Ascending aorta (tissue), 2 donors: ENCODE measurements at regions not wholly inside any gene's neighbourhood (a gene's known extent, or its start where the extent isn't known, plus 50 kb on each side); places are given as distances from the start of the nearest gene placed in this dataset.

Experiments used
- DNase-seq, 2 donors: peaks; one replicate each; pipeline ENCODE4 v3.0.0-alpha.2; 2019; ENCODE audit warnings: low spot score in 2 of 2
- H3K27ac ChIP-seq, 2 donors: fragments of 200-600 bp; sonication (generic); one replicate each; pipeline ENCODE4 v1.5.1; 2016 to 2017; ENCODE audit warnings: mild to moderate bottlenecking in 1 of 2
- H3K27me3 ChIP-seq: fragments of 200-600 bp; sonication (generic); one replicate; pipeline ENCODE4 v1.5.1; 2017
- H3K36me3 ChIP-seq, 2 donors: fragments of 200-600 bp; sonication (generic); one replicate each; pipeline ENCODE4 v1.5.1; 2016
- H3K4me1 ChIP-seq, 2 donors: fragments of 200-600 bp; sonication (generic); one replicate each; pipeline ENCODE4 v1.5.1; 2016 to 2017; ENCODE audit warnings: mild to moderate bottlenecking in 1 of 2
- H3K4me3 ChIP-seq, 2 donors: fragments of 200-600 bp; sonication (generic); one replicate each; pipeline ENCODE4 v1.5.1; 2016 to 2017; ENCODE audit warnings: mild to moderate bottlenecking in 1 of 2
- H3K9me3 ChIP-seq, 2 donors: fragments of 200-600 bp; sonication (generic); one replicate each; pipeline ENCODE4 v1.5.1; 2016
- CTCF ChIP-seq, 3 experiments: fragments of 200-600 bp in 2 of 3; fragments of 450-650 bp in 1 of 3; sonication (generic) in 2 of 3; IDR thresholded peaks; one replicate each; pipeline ENCODE4 v1.5.1; 2016 to 2019; ENCODE audit warnings: antibody characterized with exemption in 3 of 3, mild to moderate bottlenecking in 1 of 3, moderate library complexity in 1 of 3
- intact Hi-C: fragments of 100-400 bp; cut with DNase I; formaldehyde crosslinking; loops from one replicate; pipeline ENCODE4 v1.15.1; 2023

DNA sequence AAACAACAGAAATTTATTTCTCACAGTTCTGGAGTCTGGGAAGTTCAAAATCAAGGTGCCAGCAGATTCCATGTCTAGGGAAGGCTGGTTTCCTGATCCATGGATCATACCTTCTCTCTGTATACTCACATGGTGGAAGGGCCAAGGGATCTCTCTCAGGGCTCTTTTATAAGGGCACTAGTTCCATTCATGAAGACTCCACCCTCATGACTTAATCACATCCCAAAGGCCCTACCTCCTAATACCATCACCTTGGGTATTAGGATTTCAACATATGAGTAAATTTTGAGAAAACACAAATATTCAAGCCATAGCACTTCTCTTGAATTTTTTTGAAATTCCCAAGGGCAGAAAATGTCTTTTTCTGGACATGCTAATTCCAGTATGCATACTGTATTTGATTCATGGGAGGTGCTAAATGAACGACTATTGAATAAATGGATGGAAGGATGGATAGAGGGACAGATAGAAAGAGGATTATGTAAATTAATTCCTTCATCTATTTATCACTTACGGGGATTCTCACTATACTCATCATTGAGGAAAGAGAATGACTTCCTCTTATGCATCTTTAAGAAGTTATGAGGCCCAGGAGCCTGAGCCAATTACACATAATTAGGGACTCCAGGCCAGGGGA lies 182.8 kb downstream of the NRIP1 start:
- Histone ChIP-seq H3K27me3 (no peaks in the 10 kb centered on the region), H3K36me3 (no peaks in the 10 kb centered on the region), H3K27ac (no peak overlapping the region), H3K9me3 (no peaks in the 10 kb centered on the region), H3K4me3 (no peak overlapping the region), H3K4me1 (no peaks in the 10 kb centered on the region)
- TF ChIP-seq CTCF (IDR thresholded peaks at IDR 0.05): no peak
- intact Hi-C loops: no loop called here
- DNase-seq: no peak

GRCh38 chr21:14880922-14881321 lies 183.9 kb downstream of the NRIP1 start:
- Histone ChIP-seq H3K4me1 (no peaks in the 10 kb centered on the region), H3K27me3 (no peaks in the 10 kb centered on the region), H3K9me3 (no peaks in the 10 kb centered on the region), H3K4me3 (no peak overlapping the region), H3K36me3 (no peaks in the 10 kb centered on the region), H3K27ac (no peak overlapping the region)
- intact Hi-C loops: no loop called here
- TF ChIP-seq CTCF (IDR thresholded peaks at IDR 0.05): no peak
- DNase-seq: no peak

- no peaks in the 10 kb centered on the region for H3K9me3 ChIP-seq
- no peaks in the 10 kb centered on the region for H3K27me3 ChIP-seq
- no peak overlapping the region for H3K4me3 ChIP-seq
- H3K4me1 ChIP-seq: no peaks in the 10 kb centered on the region
- intact Hi-C loops: no loop called here
- no peak for DNase-seq
- no peak overlapping the region for H3K27ac ChIP-seq
- H3K36me3 ChIP-seq: no peaks in the 10 kb centered on the region
- no peak for TF ChIP-seq CTCF (IDR thresholded peaks at IDR 0.05)
Observed at GRCh38 chr21:14879458-14879857, 185.3 kb downstream of the NRIP1 start.

GRCh38 chr21:14878971-14879370 lies 185.8 kb downstream of the NRIP1 start:
- no peak for TF ChIP-seq CTCF (IDR thresholded peaks at IDR 0.05)
- no peak overlapping the region for H3K4me3 ChIP-seq
- no peak for DNase-seq
- intact Hi-C loops: no loop called here
- H3K36me3 ChIP-seq: no peaks in the 10 kb centered on the region
- H3K9me3 ChIP-seq: no peaks in the 10 kb centered on the region
- no peaks in the 10 kb centered on the region for H3K27me3 ChIP-seq
- no peaks in the 10 kb centered on the region for H3K4me1 ChIP-seq
- H3K27ac ChIP-seq: no peak overlapping the region

GRCh38 chr21:14877581-14878228 lies 187.1 kb downstream of the NRIP1 start:
- no peak overlapping the region for H3K4me3 ChIP-seq
- no peak overlapping the region for H3K27ac ChIP-seq
- no peaks in the 10 kb centered on the region for H3K36me3 ChIP-seq
- TF ChIP-seq CTCF (IDR thresholded peaks at IDR 0.05): no peak
- DNase-seq: no peak
- intact Hi-C loops: no loop called here
- no peaks in the 10 kb centered on the region for H3K4me1 ChIP-seq
- no peaks in the 10 kb centered on the region for H3K9me3 ChIP-seq
- H3K27me3 ChIP-seq: no peaks in the 10 kb centered on the region

DNA sequence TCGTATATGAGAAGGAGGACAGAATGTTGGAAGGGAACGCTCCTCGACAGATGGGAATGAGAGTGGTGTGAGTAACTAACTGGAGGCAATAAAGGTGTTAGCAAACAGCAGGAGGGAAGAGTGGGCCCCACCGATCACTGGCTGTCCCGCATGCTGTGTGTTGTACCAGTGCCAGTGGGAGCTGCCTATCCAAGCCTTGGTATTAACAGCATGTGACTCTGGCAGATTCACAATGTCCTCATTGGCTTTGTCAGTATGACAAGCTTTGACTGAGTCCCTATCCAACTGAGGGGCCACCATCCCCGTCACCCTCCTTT lies 188.3 kb downstream of the NRIP1 start:
- Histone ChIP-seq H3K27me3 (no peaks in the 10 kb centered on the region), H3K4me1 (no peaks in the 10 kb centered on the region), H3K27ac (no peak overlapping the region), H3K4me3 (no peak overlapping the region), H3K9me3 (no peaks in the 10 kb centered on the region), H3K36me3 (no peaks in the 10 kb centered on the region)
- TF ChIP-seq CTCF (IDR thresholded peaks at IDR 0.05): no peak
- no peak for DNase-seq
- intact Hi-C loops: no loop called here
